ENCODE measurements at regions not wholly inside any gene's neighbourhood (a gene's known extent, or its start where the extent isn't known, plus 50 kb on each side); places are given as distances from the start of the nearest gene placed in this dataset.

DNA sequence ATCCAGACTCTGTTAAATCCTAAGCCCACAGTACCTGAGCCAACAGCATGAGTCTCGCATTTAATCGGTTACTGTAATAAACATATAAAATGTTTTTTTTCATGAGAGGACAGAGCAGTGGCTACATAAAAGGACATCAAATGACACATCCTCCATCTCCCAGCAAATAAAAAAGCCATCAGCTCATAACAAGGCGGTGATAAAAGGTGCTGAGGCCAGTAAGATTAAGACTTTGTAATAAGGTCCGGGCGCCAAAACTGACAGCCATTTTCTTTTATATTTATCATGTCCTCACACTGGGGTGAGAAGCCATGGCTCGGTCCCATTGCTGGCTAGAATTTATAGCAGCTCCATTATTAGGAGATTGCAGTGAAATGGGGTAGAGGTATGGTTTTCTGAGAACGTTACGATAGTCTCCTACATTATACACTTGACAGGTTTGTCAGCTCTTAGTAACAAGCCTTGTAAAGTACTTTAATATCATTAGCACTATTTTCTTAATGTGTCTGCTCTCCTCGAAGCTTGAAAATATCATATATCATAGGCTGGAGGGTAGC is 977.8 kb upstream of the NR2F2 start:
- H3K9me3 ChIP-seq = no peaks in the 10 kb centered on the region
- H3K27me3 ChIP-seq = no peaks in the 10 kb centered on the region
- H3K36me3 ChIP-seq = no peaks in the 10 kb centered on the region
- 73 to 82% methylated on average over 9 of the region's 9 CpGs for WGBS, 2 donors
- TF ChIP-seq, protein P1, sequence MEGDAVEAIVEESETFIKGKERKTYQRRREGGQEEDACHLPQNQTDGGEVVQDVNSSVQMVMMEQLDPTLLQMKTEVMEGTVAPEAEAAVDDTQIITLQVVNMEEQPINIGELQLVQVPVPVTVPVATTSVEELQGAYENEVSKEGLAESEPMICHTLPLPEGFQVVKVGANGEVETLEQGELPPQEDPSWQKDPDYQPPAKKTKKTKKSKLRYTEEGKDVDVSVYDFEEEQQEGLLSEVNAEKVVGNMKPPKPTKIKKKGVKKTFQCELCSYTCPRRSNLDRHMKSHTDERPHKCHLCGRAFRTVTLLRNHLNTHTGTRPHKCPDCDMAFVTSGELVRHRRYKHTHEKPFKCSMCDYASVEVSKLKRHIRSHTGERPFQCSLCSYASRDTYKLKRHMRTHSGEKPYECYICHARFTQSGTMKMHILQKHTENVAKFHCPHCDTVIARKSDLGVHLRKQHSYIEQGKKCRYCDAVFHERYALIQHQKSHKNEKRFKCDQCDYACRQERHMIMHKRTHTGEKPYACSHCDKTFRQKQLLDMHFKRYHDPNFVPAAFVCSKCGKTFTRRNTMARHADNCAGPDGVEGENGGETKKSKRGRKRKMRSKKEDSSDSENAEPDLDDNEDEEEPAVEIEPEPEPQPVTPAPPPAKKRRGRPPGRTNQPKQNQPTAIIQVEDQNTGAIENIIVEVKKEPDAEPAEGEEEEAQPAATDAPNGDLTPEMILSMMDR (IDR thresholded peaks at IDR 0.05) = no peak
- TF ChIP-seq POLR2A (IDR thresholded peaks at IDR 0.05) = no peak
- no peak overlapping the region for H3K4me3 ChIP-seq
- no peaks in the 10 kb centered on the region for H3K4me1 ChIP-seq
- no peak for DNase-seq
- H3K27ac ChIP-seq = no peak overlapping the region
- intact Hi-C loops (cut with DNase I) = no loop called here

DNA sequence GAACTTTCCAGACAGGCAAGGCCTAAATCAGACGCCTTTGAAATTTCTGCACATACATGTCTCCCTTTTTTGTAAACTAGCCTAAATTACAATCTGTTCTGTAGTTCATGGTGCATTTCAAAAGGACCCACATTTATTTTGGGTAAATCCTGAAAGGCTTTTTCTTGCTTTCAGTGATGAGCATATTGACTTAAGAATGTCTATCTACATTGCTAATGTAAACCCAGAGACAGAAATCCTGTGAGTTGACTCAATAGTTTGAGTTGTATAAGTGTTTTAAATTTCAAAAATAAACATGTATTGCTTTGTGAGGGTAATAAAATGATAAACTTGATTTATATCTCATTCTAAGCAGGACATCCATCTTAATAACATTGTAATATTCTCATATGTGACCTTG is 977.0 kb upstream of the NR2F2 start:
- Histone ChIP-seq H3K4me1 (no peaks in the 10 kb centered on the region), H3K36me3 (no peaks in the 10 kb centered on the region), H3K4me3 (no peak overlapping the region), H3K27ac (no peak overlapping the region), H3K27me3 (no peaks in the 10 kb centered on the region), H3K9me3 (no peaks in the 10 kb centered on the region)
- 73 to 100% methylated on average over 1 of the region's 1 CpG for WGBS, 2 donors
- intact Hi-C loops (cut with DNase I) = no loop called here
- TF ChIP-seq, protein P1 (IDR thresholded peaks at IDR 0.05) = no peak
- no peak for TF ChIP-seq POLR2A (IDR thresholded peaks at IDR 0.05)
- no peak for DNase-seq

DNA sequence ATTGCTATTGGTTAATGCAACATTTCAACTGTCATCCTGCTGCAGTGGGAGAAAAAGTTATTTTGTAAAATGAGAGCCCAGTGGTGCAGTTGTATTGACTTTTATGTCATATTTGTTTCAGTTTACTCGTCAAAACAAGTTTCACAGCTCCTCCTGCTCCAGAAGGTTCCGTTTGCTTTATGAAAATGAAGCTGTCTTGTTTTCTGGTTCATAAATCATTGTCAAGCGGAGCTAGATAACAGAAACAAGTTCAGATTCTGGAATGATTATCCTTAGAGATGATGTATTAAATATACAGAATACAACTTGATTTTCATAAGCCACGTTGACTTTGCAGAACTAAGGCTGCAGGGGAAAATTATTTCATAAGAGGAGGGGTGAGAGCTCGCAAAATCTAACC is 970.5 kb upstream of the NR2F2 start:
- peaks cover 0 to 7% (median 0%) of the 10 kb centered on the region in 3 donors for H3K4me1 ChIP-seq
- 37 to 51% methylated on average over 5 of the region's 5 CpGs for WGBS, 2 donors
- TF ChIP-seq, protein P1 (IDR thresholded peaks at IDR 0.05) = no peak
- TF ChIP-seq POLR2A (IDR thresholded peaks at IDR 0.05) = no peak

DNA sequence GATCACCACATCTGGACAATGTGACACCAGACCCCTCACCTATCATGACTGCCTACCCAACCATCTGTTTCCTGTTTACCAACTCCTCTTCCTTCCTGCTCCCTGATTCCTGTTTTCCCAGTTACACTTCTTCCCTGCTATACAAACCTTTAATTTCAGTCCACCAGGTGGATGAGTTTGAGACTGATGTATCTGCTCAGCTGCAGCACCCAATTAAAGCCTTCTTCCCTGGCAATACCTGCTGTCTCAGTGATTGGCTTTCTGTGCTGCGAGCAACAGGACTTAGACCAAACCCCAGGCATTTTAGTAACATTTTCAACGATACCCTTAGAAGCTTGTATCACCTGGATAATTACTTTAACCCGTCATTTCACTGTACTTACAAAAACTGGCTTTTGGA is 968.2 kb upstream of the NR2F2 start:
- 55 to 64% methylated on average over 3 of the region's 3 CpGs for WGBS, 2 donors

More for the DNA sequence above, 970.5 kb upstream of the NR2F2 start:
- H3K27me3 ChIP-seq = no peaks in the 10 kb centered on the region
- H3K4me3 ChIP-seq = no peak overlapping the region
- intact Hi-C loops (cut with DNase I) = no loop called here
- H3K9me3 ChIP-seq = peaks cover 0 to 6% (median 0%) of the 10 kb centered on the region in 3 donors
- H3K27ac ChIP-seq = no peak overlapping the region
- DNase-seq = no peak
- H3K36me3 ChIP-seq = no peaks in the 10 kb centered on the region

DNA sequence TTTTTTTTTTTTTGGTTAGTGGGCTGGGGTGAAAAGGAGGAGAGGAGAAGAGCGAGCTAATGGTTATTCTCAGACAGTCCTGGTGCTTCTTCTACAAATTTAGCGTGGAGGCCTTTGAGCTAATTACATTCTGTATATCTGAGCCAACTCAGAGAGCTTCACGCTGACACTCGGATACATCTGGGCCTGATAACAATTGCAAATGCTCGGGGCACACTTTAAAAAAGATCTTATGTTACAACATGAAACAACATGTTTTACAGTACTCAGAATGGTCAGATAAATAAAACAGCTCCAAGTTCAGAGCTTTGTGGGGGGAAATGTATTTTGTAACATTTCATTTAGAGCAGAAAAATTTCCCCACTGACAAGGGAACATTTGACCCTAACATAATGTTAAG is 966.9 kb upstream of the NR2F2 start:
- Histone ChIP-seq H3K9me3 (peaks cover 0 to 6% (median 0%) of the 10 kb centered on the region in 3 donors), H3K27ac (peak overlapping the region in 1 of 4 donors; percentile 27), H3K36me3 (no peaks in the 10 kb centered on the region), H3K27me3 (no peaks in the 10 kb centered on the region), H3K4me1 (peaks cover 0 to 14% (median 0%) of the 10 kb centered on the region in 3 donors), H3K4me3 (no peak overlapping the region)
- 22 to 25% methylated on average over 5 of the region's 5 CpGs for WGBS, 2 donors
- DNase-seq = no peak
- intact Hi-C loops (cut with DNase I) = no loop called here
- no peak for TF ChIP-seq POLR2A (IDR thresholded peaks at IDR 0.05)
- TF ChIP-seq, protein P1 (IDR thresholded peaks at IDR 0.05) = no peak

More for the DNA sequence above, 968.2 kb upstream of the NR2F2 start:
- Histone ChIP-seq H3K9me3 (peaks cover 0 to 6% (median 0%) of the 10 kb centered on the region in 3 donors), H3K36me3 (no peaks in the 10 kb centered on the region), H3K27me3 (no peaks in the 10 kb centered on the region), H3K4me3 (no peak overlapping the region), H3K27ac (no peak overlapping the region), H3K4me1 (peaks cover 0 to 14% (median 0%) of the 10 kb centered on the region in 3 donors)
- DNase-seq = no peak
- TF ChIP-seq, protein P1 (IDR thresholded peaks at IDR 0.05) = no peak
- no peak for TF ChIP-seq POLR2A (IDR thresholded peaks at IDR 0.05)
- intact Hi-C loops (cut with DNase I) = no loop called here
